ENCODE measurements at regions not wholly inside any gene's neighbourhood (a gene's known extent, or its start where the extent isn't known, plus 50 kb on each side); places are given as distances from the start of the nearest gene placed in this dataset.
"Not testable (repeated sequence)": the region's sequence is repeated elsewhere in the genome, so short reads cannot be mapped to it uniquely, and the experiment has no call there.

- FAIRE-seq, result no peak
Observed at GRCh38 chr16:87123356-87124001, 193.7 kb downstream of the C16orf95 start.

- not testable (repeated sequence) for FAIRE-seq
Observed at GRCh38 chr16:87124405-87124804, 192.8 kb downstream of the C16orf95 start.

GRCh38 chr16:87125206-87126155 is 191.7 kb downstream of the C16orf95 start:
- FAIRE-seq, result no peak

- FAIRE-seq, result no peak
Observed at GRCh38 chr16:87126403-87127025, 190.7 kb downstream of the C16orf95 start.

- no peak for FAIRE-seq
Observed at GRCh38 chr16:87127061-87127765, 190.0 kb downstream of the C16orf95 start.

GRCh38 chr16:87127766-87128147 is 189.4 kb downstream of the C16orf95 start:
- no peak for FAIRE-seq

- FAIRE-seq, result no peak
Observed at GRCh38 chr16:87129771-87130170, 187.4 kb downstream of the C16orf95 start.

GRCh38 chr16:87131061-87131995 is 185.9 kb downstream of the C16orf95 start:
- no peak for FAIRE-seq

- no peak for FAIRE-seq
Observed at GRCh38 chr16:87131996-87132345, 185.2 kb downstream of the C16orf95 start.

GRCh38 chr16:87132361-87133014 is 184.7 kb downstream of the C16orf95 start:
- no peak for FAIRE-seq

- FAIRE-seq, result no peak
Observed at GRCh38 chr16:87133112-87133850, 183.9 kb downstream of the C16orf95 start.

GRCh38 chr16:87133966-87134627 is 183.1 kb downstream of the C16orf95 start:
- no peak for FAIRE-seq

GRCh38 chr16:87134628-87134995 is 182.6 kb downstream of the C16orf95 start:
- FAIRE-seq, result no peak

GRCh38 chr16:87135246-87136030 is 181.8 kb downstream of the C16orf95 start:
- no peak for FAIRE-seq

GRCh38 chr16:87138316-87138715 is 178.9 kb downstream of the C16orf95 start:
- no peak for FAIRE-seq

- no peak for FAIRE-seq
Observed at GRCh38 chr16:87138738-87139267, 178.4 kb downstream of the C16orf95 start.

- FAIRE-seq, result no peak
Observed at GRCh38 chr16:87140211-87141200, 176.7 kb downstream of the C16orf95 start.

GRCh38 chr16:87141402-87141801 is 175.8 kb downstream of the C16orf95 start:
- FAIRE-seq, result no peak

Data from A204.1 (cell line).